ENCODE measurements at regions not wholly inside any gene's neighbourhood (a gene's known extent, or its start where the extent isn't known, plus 50 kb on each side); places are given as distances from the start of the nearest gene placed in this dataset.

- Histone ChIP-seq H2AFZ (replicated peaks; ENCODE audit: low read length, poor library complexity) (peak overlapping the region; percentile 80), H2BK20ac (ENCODE audit: low read depth, low read length) (no peak overlapping the region), H3K79me1 (ENCODE audit: low read depth in 1 of 2, low read length in 2 of 2) (no peaks in the 10 kb centered on the region), H4K20me1 (ENCODE audit: insufficient read depth, low read length) (no peaks in the 10 kb centered on the region), H3K9me1 (ENCODE audit: insufficient read depth, low read length) (peaks cover 3% of the 10 kb centered on the region), H3K23ac (ENCODE audit: low read depth, low read length) (no peak overlapping the region), H3K27ac (ENCODE audit: insufficient read depth, low read length) (no peak overlapping the region), H3K56ac (ENCODE audit: extremely low read depth, insufficient read depth, low read length) (no peak overlapping the region), H3K14ac (replicated peaks; ENCODE audit: low read depth, low read length) (no peak overlapping the region), H2BK5ac (ENCODE audit: low read depth, low read length, poor library complexity, severe bottlenecking) (no peak overlapping the region), H3K36me3 (ENCODE audit: control insufficient read depth, insufficient read depth, low read length) (no peaks in the 10 kb centered on the region), H3K4me2 (ENCODE audit: low read depth, low read length) (peak overlapping the region; percentile 32), H3K9me3 (ENCODE audit: control insufficient read depth, insufficient read depth, low read length) (peaks cover 2% of the 10 kb centered on the region; the same call in 1 of the 2 replicates), H2AK5ac (ENCODE audit: low read depth, low read length) (no peak overlapping the region), H3K4me3 (ENCODE audit: insufficient read depth, low read depth, low read length) (no peak overlapping the region), H4K5ac (ENCODE audit: low read depth, low read length) (no peak overlapping the region), H2AK9ac (replicated peaks; ENCODE audit: low read depth, low read length, poor library complexity) (no peak overlapping the region), H2BK120ac (ENCODE audit: low read depth, low read length) (no peak overlapping the region), H3K4me1 (ENCODE audit: control insufficient read depth, insufficient read depth, low read length) (no peaks in the 10 kb centered on the region), H4K8ac (ENCODE audit: low read depth in 2 of 2, low read length in 2 of 2) (0 out of 4 replicates have a peak overlapping the region, but pooled peaks of 1 of the 2 experiments have one; percentile 2), H3K4ac (ENCODE audit: low read depth, low read length) (no peak overlapping the region), H3K18ac (ENCODE audit: low read depth, low read length) (no peak overlapping the region), H2BK15ac (ENCODE audit: low read depth, low read length) (no peak overlapping the region), H4K91ac (ENCODE audit: insufficient read depth, low read depth, low read length) (no peak overlapping the region), H3K27me3 (ENCODE audit: control insufficient read depth, insufficient read depth, low read length) (peaks cover 8% of the 10 kb centered on the region), H3K9ac (ENCODE audit: low read depth, low read length) (no peak overlapping the region)
- CTCF ChIA-PET = interaction anchor here (0.6 kb wide), 2 partner anchors 10 to 845 kb away, joined by 3 to 4 read pairs; no protein-coding TSS in a partner anchor
- in situ Hi-C loops (cut with MboI; ENCODE audit: low sequenced_read_pairs) (no loop called here), intact Hi-C loops (cut with micrococcal nuclease) (no loop called here), dilution Hi-C loops (cut with HindIII; ENCODE audit: low sequenced_read_pairs, unreplicated experiment) (no loop called here)
- WGBS, 2 experiments (ENCODE audit: extremely low coverage in 2 of 2, insufficient read length in 1 of 2) = no CpG with 5 or more reads among the region's 2 CpGs
- TF ChIP-seq MAZ (IDR thresholded peaks at IDR 0.05; ENCODE audit: borderline replicate concordance, low read depth, low read length) = no peak
- peak; percentile 64; the same call in 1 of the 2 replicates for TF ChIP-seq CEBPB (IDR thresholded peaks at IDR 0.05; ENCODE audit: low read depth, low read length)
- 0 out of 2 replicates have a peak, but pooled peaks have one; percentile 36 for TF ChIP-seq RFX5 (IDR thresholded peaks at IDR 0.05; ENCODE audit: low read depth, low read length)
- TF ChIP-seq MAFK (IDR thresholded peaks at IDR 0.05; ENCODE audit: low read depth, low read length) = no peak
- 0 out of 2 replicates have a peak, but pooled peaks have one; percentile 27 for TF ChIP-seq NFE2L2 (IDR thresholded peaks at IDR 0.05; ENCODE audit: low read depth, low read length)
- no peak for TF ChIP-seq RCOR1 (IDR thresholded peaks at IDR 0.05; ENCODE audit: insufficient replicate concordance, low read length)
- peak; percentile 39; the same call in 1 of the 2 replicates for TF ChIP-seq FOS (IDR thresholded peaks at IDR 0.05; ENCODE audit: low read depth, low read length)
- BruUV-seq (replicated peaks) = no TSS peak
- peak; percentile 71 for DNase-seq
- peak; percentile 92 for ATAC-seq (ENCODE audit: low read depth)
- POLR2A ChIA-PET (ENCODE audit: unreplicated experiment) = no interaction called here
Measured at GRCh38 chr9:18238254-18238653, 235.7 kb upstream of the ADAMTSL1 start.
